SU-DHL-6 (cell line): ENCODE measurements at regions not wholly inside any gene's neighbourhood (a gene's known extent, or its start where the extent isn't known, plus 50 kb on each side); places are given as distances from the start of the nearest gene placed in this dataset.

Experiments used
- EZH2phosphoT487 ChIP-seq: fragments of 200-600 bp; sonication (generic), shearing (Covaris generic); conservative IDR thresholded peaks from 2 replicates; pipeline ENCODE4 v1.6.1; 2018; ENCODE audit warnings: mild to moderate bottlenecking, antibody characterized with exemption, low read length, moderate library complexity, mixed read lengths
- TF ChIP-seq, protein P1 (sequence below): fragments of 200-600 bp; sonication (generic); IDR thresholded peaks from one replicate; pipeline ENCODE4 v1.5.1; 2017; ENCODE audit warnings: antibody characterized with exemption, mild to moderate bottlenecking, low read length, moderate library complexity; ENCODE audit not compliant: insufficient read depth, poor library complexity, severe bottlenecking

DNA sequence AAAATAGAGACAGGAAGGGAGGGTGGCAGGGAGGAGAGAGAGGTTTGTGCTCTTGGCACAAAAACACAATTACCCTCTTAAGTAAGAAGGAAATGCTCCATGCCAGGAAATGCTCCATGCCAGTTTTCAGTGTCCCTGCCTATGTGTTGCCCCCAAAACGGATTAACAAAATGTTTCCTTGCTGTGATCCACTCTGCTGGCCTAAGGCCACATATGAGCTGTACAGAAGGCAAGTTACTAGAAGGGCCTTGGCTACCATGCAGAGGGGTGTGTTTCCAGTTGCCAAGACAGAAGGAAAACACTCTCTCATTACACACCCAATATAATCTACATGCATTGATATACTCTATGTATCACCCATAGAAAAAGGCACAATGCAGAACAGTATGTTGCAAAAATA is 98.2 kb upstream of the PTPRG start:
- TF ChIP-seq, protein P1, sequence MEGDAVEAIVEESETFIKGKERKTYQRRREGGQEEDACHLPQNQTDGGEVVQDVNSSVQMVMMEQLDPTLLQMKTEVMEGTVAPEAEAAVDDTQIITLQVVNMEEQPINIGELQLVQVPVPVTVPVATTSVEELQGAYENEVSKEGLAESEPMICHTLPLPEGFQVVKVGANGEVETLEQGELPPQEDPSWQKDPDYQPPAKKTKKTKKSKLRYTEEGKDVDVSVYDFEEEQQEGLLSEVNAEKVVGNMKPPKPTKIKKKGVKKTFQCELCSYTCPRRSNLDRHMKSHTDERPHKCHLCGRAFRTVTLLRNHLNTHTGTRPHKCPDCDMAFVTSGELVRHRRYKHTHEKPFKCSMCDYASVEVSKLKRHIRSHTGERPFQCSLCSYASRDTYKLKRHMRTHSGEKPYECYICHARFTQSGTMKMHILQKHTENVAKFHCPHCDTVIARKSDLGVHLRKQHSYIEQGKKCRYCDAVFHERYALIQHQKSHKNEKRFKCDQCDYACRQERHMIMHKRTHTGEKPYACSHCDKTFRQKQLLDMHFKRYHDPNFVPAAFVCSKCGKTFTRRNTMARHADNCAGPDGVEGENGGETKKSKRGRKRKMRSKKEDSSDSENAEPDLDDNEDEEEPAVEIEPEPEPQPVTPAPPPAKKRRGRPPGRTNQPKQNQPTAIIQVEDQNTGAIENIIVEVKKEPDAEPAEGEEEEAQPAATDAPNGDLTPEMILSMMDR: no peak
- TF ChIP-seq EZH2phosphoT487: no peak
